OCI-LY1 (cell line): ENCODE measurements at regions not wholly inside any gene's neighbourhood (a gene's known extent, or its start where the extent isn't known, plus 50 kb on each side); places are given as distances from the start of the nearest gene placed in this dataset.

Experiments used
- EZH2 ChIP-seq: fragments of 200-600 bp; sonication (generic), shearing (Covaris generic); IDR thresholded peaks from 2 replicates; pipeline ENCODE4 v1.8.0; 2017; ENCODE audit warnings: borderline replicate concordance, mixed run types, mild to moderate bottlenecking, antibody characterized with exemption, low read length, moderate library complexity, mixed read lengths
- TF ChIP-seq, protein P1 (sequence below): fragments of 200-600 bp; sonication (generic), shearing (Covaris generic); IDR thresholded peaks from 2 replicates; pipeline ENCODE4 v1.5.1; 2017; ENCODE audit warnings: mild to moderate bottlenecking, antibody characterized with exemption, low read length, moderate library complexity, mixed read lengths

DNA sequence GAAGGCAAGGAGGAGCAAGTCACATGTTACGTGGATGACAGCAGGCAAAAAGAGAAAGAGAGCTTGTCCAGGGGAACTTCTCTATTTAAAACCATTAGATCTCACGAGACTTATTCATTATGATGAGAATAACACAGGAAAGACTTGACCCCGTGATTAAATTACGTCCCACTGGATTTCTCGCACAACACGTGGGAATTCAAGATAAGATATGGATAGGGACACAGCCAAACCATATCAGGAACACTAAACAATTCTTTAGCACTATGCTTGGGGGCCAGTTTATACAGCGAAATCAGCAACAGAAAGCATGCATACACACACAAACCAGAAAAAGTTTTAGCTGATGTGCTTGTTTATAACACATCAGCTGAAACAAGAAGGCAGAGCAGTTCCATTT, 704.2 kb downstream of the OTOL1 start:
- TF ChIP-seq, protein P1, sequence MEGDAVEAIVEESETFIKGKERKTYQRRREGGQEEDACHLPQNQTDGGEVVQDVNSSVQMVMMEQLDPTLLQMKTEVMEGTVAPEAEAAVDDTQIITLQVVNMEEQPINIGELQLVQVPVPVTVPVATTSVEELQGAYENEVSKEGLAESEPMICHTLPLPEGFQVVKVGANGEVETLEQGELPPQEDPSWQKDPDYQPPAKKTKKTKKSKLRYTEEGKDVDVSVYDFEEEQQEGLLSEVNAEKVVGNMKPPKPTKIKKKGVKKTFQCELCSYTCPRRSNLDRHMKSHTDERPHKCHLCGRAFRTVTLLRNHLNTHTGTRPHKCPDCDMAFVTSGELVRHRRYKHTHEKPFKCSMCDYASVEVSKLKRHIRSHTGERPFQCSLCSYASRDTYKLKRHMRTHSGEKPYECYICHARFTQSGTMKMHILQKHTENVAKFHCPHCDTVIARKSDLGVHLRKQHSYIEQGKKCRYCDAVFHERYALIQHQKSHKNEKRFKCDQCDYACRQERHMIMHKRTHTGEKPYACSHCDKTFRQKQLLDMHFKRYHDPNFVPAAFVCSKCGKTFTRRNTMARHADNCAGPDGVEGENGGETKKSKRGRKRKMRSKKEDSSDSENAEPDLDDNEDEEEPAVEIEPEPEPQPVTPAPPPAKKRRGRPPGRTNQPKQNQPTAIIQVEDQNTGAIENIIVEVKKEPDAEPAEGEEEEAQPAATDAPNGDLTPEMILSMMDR, result no peak
- no peak for TF ChIP-seq EZH2
